Cardiac muscle cell (in vitro differentiated cells and primary cell): ENCODE measurements at regions not wholly inside any gene's neighbourhood (a gene's known extent, or its start where the extent isn't known, plus 50 kb on each side); places are given as distances from the start of the nearest gene placed in this dataset.

ENCODE experiments used
- DNase-seq, 2 donors: peaks; one replicate each; pipeline versions ENCODE4 v3.0.0 to v3.0.0-alpha.2; 2010 to 2017; ENCODE audit warnings: low read depth in 1 of 2, low spot score in 1 of 2
- H3K27ac ChIP-seq: fragments of 200-600 bp; sonication (generic); 2 replicates; pipeline ENCODE4 v1.5.1; 2016
- H3K27me3 ChIP-seq: fragments of 200-600 bp; sonication (generic); 2 replicates; pipeline ENCODE4 v1.6.0; 2016; ENCODE audit warnings: control low read depth
- H3K36me3 ChIP-seq: fragments of 200-600 bp; sonication (generic); 2 replicates; pipeline ENCODE4 v1.5.1; 2016; ENCODE audit warnings: control low read depth
- H3K4me1 ChIP-seq: fragments of 200-600 bp; sonication (generic); 2 replicates; pipeline ENCODE4 v1.8.1; 2017; ENCODE audit warnings: low read depth, mild to moderate bottlenecking, mixed run types
- H3K4me3 ChIP-seq: fragments of 200-600 bp; sonication (generic); 2 replicates; pipeline ENCODE4 v1.5.1; 2016; ENCODE audit warnings: mild to moderate bottlenecking
- H3K9me3 ChIP-seq: fragments of 200-600 bp; sonication (generic); 2 replicates; pipeline ENCODE4 v1.5.1; 2017; ENCODE audit warnings: low read depth, mild to moderate bottlenecking, control low read depth
- TF ChIP-seq, protein P1 (sequence below): IDR thresholded peaks from 2 replicates; pipeline ENCODE4 v1.5.1; 2012; ENCODE audit warnings: low read depth, mild to moderate bottlenecking, low read length

DNA sequence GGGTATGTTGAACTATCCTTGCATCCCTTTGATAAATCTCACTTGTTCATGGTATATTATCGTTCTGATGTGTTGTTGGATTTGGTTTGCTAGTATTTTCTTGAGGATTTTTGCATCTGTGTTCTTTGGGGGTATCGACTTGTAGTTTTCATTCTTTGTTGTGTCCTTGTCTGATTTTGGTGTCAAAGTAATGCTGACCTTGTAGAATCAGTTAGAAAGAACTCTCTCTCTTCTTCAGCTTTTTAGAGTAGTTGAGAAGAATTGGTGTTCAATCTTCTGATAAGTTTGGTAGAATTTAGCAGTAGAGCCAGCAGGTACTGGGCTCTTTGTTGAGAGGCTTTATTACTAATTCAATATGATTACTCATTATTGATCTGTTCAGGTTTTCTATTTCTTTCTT, 707.2 kb upstream of the LRFN5 start:
- Histone ChIP-seq H3K36me3 (no peaks in the 10 kb centered on the region), H3K4me1 (no peaks in the 10 kb centered on the region), H3K4me3 (no peak overlapping the region), H3K27ac (no peak overlapping the region), H3K9me3 (no peaks in the 10 kb centered on the region), H3K27me3 (no peaks in the 10 kb centered on the region)
- TF ChIP-seq, protein P1, sequence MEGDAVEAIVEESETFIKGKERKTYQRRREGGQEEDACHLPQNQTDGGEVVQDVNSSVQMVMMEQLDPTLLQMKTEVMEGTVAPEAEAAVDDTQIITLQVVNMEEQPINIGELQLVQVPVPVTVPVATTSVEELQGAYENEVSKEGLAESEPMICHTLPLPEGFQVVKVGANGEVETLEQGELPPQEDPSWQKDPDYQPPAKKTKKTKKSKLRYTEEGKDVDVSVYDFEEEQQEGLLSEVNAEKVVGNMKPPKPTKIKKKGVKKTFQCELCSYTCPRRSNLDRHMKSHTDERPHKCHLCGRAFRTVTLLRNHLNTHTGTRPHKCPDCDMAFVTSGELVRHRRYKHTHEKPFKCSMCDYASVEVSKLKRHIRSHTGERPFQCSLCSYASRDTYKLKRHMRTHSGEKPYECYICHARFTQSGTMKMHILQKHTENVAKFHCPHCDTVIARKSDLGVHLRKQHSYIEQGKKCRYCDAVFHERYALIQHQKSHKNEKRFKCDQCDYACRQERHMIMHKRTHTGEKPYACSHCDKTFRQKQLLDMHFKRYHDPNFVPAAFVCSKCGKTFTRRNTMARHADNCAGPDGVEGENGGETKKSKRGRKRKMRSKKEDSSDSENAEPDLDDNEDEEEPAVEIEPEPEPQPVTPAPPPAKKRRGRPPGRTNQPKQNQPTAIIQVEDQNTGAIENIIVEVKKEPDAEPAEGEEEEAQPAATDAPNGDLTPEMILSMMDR: no peak
- no peak for DNase-seq

- DNase-seq: no peak
- no peaks in the 10 kb centered on the region for H3K27me3 ChIP-seq
- TF ChIP-seq, protein P1: no peak
- no peaks in the 10 kb centered on the region for H3K9me3 ChIP-seq
- no peaks in the 10 kb centered on the region for H3K36me3 ChIP-seq
- no peak overlapping the region for H3K4me3 ChIP-seq
- H3K4me1 ChIP-seq: no peaks in the 10 kb centered on the region
- no peak overlapping the region for H3K27ac ChIP-seq
These were observed 711.8 kb upstream of the LRFN5 start for GRCh38 chr14:40894846-40895245.

- TF ChIP-seq, protein P1: no peak
- Histone ChIP-seq H3K9me3 (no peaks in the 10 kb centered on the region), H3K27ac (no peak overlapping the region), H3K36me3 (no peaks in the 10 kb centered on the region), H3K4me1 (no peaks in the 10 kb centered on the region), H3K27me3 (no peaks in the 10 kb centered on the region), H3K4me3 (no peak overlapping the region)
- no peak for DNase-seq
These were observed 717.5 kb upstream of the LRFN5 start for GRCh38 chr14:40889126-40889525.

- Histone ChIP-seq H3K4me1 (no peaks in the 10 kb centered on the region), H3K36me3 (no peaks in the 10 kb centered on the region), H3K27me3 (no peaks in the 10 kb centered on the region), H3K9me3 (no peaks in the 10 kb centered on the region), H3K4me3 (no peak overlapping the region), H3K27ac (no peak overlapping the region)
- TF ChIP-seq, protein P1: no peak
- no peak for DNase-seq
These were observed 718.8 kb upstream of the LRFN5 start for GRCh38 chr14:40887912-40888311.

DNA sequence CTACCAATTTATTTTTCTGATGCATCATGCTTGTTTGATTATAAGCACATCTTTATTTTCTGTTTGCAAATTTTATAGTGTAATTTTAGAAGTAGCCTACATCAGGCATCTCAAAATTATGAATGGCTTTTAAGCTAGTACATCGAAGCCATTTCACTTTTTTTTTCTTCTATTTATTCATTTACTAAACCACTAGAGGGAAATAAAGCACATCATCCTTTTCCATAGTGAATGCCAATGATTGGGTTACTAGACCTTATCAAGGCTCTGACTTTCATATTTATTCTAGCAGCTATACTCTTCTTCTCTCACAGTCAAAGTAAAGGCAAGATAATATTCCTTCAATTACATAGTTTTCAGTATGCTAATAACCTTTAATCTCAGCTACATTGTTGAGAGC, 736.4 kb upstream of the LRFN5 start:
- H3K4me3 ChIP-seq: no peak overlapping the region
- H3K9me3 ChIP-seq: no peaks in the 10 kb centered on the region
- no peak for DNase-seq
- H3K27ac ChIP-seq: no peak overlapping the region
- no peaks in the 10 kb centered on the region for H3K4me1 ChIP-seq
- no peaks in the 10 kb centered on the region for H3K27me3 ChIP-seq
- TF ChIP-seq, protein P1: no peak
- no peaks in the 10 kb centered on the region for H3K36me3 ChIP-seq

DNA sequence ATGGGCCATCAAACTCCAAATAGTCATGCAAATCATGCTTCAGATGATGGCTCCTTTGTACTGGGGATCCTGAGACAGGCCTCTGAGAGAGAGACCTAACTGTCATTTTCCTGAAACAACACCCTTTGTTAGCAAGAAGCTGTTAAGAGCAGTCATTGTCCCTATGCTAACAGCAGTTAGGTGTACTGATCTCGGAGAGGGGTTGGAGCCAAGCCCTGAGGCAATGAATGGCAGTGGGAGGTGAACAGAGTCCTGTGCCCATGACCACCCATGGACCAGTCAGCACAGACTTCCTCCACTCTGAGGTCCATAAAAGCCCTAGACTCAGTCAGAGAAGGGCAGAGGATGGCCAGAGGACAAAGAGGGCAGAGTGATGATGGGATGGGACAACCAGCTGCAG, 747.6 kb upstream of the LRFN5 start:
- no peak for DNase-seq
- TF ChIP-seq, protein P1: no peak
- H3K36me3 ChIP-seq: no peaks in the 10 kb centered on the region

More for the DNA sequence above, 747.6 kb upstream of the LRFN5 start:
- Histone ChIP-seq H3K9me3 (no peaks in the 10 kb centered on the region), H3K27me3 (no peaks in the 10 kb centered on the region), H3K4me1 (no peaks in the 10 kb centered on the region), H3K4me3 (no peak overlapping the region), H3K27ac (no peak overlapping the region)
